HPDE6-E6E7 (cell line): ENCODE measurements at regions not wholly inside any gene's neighbourhood (a gene's known extent, or its start where the extent isn't known, plus 50 kb on each side); places are given as distances from the start of the nearest gene placed in this dataset.
"Not testable (repeated sequence)": the region's sequence is repeated elsewhere in the genome, so short reads cannot be mapped to it uniquely, and the experiment has no call there.

ENCODE experiments used
- DNase-seq: peaks from one replicate; pipeline ENCODE4 v3.0.0; 2011; ENCODE audit warnings: missing footprints; ENCODE audit errors: extremely low spot score

DNA sequence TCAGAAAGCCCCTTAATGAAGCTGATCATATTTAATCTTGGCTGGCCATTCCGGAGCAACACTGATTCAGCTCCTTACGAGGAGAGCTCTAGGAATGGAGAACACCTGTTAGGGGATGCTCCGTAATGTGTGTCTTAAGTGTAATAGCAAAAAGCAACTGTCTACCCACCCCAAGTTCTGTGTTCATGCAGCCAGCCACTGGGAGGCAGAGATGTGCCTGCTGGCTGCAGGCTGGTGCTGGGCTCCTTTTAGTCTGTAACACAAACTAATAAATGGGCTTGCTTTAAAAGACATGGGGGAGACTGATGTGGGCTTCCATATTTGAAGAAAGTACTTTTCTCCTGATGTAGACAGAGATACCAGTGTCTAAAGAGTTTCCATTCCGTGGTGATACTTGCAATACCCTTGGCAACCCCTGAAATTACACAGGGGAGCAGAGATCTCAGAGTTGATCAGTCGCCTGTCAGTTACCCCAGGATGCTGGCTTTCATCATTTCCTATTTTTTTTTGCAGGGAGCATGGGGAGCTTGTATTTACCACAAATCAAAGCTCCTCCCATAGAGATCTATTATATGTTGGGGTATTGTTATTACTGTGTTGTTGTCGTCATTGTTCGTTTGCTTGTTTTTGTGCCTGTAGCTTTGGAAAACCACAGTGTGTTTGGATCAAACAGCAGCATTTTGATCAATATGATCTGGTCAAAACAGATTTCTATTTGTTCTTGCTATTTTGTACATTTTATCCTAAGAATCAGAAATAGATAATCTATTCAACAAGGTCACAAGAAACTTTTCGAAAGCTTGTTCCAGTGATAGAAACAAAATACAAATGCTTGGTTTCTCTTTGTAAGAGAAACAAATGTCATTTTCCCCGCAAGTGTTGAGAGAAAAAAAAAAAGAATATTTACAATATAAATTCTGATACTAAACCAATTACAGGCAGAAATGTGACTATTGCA is 65.8 kb downstream of the MTX3 start:
- no peak for DNase-seq

DNA sequence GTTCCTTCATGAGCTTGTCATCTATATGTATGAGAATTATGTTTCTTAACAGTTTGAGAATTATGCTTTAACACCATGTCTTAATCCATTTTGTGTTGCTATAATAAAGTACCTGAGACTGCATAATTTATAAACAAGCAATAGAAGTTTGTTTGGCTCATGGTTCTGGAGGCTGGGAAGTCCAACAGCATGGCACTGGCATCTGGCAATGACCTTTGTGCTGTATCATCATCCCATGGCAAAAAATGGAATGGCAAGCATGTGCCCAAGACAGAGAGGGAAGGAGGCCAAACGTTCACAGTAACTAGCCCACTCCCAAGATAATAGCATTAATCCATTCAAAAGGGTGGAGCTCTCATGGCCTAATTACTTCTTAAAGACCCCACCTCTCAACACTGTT is 67.6 kb downstream of the MTX3 start:
- no peak for DNase-seq

DNA sequence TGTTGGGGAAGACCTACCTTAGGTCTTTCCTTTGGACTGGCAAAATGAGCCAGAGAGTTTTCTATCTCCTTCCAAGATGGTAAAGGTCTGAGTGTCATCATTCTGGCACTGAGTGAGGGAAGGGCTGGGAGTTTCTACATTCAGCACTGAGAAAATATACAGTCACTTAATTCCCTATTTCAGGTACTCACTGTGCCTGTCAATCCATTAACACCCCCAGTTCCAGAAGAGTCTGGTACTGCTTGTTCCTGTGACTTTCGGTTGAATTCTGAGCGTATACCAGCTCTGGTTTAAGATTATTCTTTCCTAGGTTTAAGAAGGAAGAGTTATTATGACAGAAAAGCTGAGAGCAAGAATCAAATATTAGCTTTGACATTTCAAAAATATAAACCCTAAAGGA is 68.4 kb downstream of the MTX3 start:
- DNase-seq, result no peak

DNA sequence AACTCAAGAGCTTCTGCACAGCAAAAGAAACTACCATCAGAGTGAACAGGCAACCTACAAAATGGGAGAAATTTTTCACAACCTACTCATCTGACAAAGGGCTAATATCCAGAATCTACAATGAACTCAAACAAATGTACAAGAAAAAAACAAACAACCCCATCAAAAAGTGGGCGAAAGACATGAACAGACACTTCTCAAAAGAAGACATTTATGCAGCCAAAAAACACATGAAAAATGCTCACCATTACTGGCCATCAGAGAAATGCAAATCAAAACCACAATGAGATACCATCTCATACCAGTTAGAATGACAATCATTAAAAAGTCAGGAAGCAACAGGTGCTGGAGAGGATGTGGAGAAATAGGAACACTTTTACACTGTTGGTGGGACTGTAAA is 83.6 kb downstream of the MTX3 start:
- not testable (repeated sequence) for DNase-seq

DNA sequence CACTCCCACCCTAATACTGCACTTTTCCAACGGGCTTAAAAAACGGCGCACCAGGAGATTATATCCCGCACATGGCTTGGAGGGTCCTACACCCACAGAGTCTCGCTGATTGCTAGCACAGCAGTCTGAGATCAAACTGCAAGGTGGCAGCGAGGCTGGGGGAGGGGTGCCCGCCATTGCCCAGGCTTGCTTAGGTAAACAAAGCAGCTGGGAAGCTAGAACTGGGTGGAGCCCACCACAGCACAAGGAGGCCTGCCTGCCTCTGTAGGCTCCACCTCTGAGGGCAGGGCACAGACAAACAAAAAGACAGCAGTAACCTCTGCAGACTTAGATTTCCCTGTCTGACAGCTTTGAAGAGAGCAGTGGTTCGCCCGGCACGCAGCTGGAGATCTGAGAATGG is 88.5 kb downstream of the MTX3 start:
- not testable (repeated sequence) for DNase-seq

DNA sequence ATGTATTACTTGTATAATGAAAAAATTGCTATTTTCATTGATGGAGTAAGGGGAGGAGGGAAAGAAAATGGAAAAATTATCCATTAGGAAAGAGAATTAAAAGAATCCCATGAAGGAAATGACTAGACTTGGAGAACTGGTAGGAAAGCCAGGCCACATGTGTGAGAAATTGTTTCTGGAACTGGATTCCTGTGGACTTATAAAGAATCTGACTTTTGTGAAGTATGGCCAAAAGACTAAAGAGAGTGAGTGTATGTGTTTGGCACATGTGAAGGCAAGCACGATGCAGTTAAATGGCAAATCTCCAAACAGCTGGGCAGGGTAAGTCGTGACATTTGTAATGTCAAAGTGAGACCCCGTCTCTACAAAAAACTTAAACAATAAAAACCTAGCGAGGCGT is 89.4 kb downstream of the MTX3 start:
- no peak for DNase-seq

DNA sequence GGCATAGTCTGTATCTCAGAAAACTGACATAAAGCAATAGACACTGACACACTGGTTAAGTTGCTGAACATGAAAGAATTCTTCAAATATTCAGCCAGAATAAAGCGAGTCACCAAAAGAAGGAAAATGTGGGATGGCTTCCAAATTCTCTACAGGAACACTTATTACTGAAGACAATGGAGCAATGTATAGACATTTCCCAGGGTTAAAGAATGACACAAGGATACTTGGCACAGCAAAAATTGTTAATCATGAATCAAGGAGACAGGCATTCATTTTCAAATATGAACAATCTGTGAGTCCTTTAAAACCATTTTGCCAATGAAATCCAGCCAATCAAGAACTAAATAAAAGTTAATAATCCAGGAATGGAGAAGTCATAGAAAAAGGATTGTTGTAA is 92.5 kb downstream of the MTX3 start:
- no peak for DNase-seq

DNA sequence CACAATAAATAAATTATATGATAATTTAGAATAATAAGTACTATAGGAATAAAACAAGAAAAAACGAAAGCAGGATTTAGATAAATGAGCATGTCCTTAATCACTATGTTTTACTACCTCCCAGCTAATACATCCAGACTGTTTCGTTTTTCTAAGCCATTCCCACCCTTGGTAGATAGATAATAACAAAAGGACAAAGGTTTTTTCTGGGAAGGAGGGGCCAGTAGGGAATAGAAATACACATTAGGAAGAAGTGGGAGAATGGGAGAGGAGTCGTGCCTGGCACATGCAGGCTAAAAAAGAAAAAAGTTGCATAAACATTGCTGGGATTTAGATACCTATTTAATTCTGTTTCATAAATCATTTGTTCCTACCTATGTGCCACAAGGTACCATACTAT is 97.1 kb downstream of the MTX3 start:
- DNase-seq, result no peak

DNA sequence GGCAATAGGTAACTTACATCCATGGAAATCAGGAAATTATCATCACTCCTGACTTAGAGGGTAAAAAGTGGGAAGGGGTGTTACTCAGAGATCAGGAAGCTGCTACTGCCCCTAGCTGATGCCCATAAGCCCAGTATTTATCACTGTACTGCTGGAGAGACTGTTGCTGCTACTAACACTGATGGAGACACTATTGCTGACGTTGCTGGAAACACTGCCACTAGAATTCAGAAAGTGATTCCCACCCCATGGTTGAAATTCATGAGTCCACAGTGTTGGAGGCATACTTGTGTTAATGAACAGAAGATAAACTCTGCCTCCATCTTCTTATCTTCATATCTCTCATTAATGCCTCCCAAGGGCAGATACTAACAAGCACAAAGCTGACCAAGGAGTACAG is 97.6 kb downstream of the MTX3 start:
- DNase-seq, result no peak

DNA sequence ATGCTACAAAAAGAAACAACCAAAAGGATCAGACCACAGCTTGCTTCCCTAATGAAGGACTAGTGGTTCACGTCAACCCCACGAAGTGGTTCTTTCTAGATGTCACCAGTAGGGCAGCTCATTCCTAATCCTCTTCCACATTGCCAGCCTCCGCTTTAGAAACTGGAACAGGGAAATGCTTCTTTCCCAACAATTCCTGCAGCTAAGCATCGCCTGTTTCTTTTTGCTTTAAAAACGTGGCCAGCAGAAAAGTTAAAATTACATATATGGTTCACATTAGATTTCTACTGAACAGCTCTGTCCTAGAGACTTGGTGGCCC is 100.2 kb downstream of the MTX3 start:
- DNase-seq, result no peak

DNA sequence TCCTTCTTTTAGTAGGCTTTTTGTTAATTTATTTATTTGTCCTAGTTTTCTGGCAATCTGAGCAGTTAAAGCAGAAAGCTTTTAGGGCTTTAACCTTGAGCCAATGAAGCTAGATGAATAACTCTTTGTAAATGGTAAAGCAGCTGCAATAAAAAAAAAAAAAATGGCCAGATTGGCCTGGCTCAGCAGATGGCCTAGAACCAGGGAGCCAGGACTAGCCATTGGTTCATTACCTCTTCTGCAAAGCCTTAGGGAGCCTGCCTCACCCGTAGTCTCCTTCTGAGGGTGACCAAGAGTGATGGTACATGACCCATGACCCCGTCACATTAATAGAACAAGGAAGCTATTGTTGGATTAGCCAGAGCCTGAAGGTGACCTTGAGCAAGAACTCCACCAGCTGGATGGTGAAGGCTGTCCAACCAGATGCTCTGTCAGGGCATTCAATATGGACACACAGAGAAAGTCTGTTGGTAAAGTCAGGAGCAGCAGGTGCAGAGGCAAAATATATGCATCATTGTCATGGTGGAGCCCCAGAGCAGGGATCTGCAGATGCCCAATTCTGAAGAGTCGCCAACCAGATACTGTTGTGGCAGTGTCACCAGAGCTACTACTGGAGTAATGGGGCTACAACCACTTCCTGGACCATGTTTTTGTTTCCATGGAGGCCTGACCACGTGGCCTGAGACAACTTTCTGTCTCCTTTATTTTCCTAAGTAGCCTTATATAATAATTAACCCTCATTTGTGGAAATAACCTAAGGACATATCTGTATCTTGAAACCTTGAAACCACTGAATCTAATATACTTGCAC is 100.7 kb downstream of the MTX3 start:
- DNase-seq, result no peak

DNA sequence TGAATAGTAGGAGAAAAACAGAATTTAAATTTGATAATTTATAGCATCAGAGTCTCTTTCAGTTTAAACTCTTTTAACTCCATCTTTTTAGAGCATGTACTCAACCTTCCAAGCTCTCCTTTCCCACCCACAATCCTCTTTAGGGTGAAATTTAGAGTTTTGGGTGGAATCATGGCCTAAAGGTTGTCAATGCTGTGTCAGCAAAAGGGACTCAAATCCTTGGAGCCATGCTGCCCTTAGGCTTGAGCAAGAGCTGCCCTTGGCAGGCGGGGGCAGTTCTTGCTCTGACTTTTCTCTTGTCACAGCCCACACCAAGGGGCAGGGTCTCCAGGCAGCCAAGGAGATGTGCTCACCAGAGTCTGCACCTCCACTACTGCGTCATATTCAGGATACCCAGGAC is 102.4 kb downstream of the MTX3 start:
- DNase-seq, result no peak

DNA sequence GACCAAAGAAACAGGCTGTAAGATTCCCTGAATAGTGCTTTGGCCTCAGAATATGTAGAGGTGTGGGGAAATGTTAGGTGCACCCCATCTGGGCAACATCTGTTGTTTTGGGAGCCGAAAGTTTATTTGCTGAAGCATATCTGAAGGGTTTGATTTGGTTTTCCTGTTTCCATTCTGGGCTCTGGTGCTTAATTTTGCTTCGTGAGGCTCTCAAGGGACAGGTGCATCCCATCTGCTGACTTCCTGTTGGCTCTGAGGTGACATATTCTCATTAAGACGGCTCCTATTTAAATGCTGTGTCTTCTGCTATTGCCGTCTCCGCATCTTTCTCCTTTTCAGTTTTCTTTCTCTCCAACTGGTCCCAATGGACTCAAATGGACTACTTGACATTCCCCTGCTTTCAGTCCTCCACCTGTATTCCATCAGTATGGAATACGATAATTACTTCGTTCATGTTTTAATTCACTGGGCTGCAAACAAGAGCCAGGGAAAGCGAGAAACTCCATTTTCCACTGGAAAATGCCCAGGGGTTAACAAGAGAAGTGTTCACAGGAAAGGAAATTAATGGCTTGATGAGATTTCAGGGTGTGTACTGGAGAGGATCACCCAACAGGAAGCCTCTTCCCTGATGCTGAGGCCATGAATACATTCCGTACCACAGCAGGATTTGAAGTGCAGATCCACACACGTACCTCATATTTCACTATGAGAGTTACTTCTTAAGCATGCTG is 104.0 kb downstream of the MTX3 start:
- DNase-seq, result no peak

DNA sequence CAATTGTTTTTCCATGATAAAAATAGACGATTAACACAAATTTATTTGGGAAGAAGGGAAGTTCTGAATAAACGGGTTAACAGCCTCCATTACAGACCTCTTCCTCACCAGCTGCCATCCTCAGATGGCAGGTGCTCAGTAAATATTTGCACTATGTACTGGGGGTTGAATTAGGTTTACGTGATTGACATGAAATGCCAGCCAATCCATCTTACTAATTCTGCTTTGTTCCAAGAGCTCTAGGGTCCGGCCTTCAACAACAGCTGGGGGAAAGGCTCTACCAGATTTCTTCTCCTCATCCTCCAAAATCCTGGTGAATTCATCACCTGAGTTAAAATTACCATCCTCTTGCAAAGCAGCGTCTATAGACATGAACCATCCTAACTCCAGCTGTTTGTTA is 104.6 kb downstream of the MTX3 start:
- no peak for DNase-seq

DNA sequence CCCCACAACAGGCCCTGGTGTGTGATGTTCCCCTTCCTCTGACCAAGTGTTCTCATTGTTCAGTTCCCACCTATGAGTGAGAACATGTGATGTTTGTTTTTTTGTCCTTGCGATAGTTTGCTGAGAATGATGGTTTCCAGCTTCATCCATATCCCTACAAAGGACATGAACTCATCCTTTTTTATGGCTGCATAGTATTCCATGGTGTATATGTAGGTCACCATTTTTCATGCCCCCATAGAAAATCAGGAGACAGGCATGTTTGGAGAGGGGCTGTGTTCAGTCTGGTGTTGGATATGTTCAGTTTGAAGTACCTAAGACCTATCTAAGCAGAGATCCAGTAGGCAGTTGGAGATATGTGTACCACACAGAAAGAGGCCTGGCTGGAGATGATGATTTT is 111.2 kb downstream of the MTX3 start:
- DNase-seq, result not testable (repeated sequence)

DNA sequence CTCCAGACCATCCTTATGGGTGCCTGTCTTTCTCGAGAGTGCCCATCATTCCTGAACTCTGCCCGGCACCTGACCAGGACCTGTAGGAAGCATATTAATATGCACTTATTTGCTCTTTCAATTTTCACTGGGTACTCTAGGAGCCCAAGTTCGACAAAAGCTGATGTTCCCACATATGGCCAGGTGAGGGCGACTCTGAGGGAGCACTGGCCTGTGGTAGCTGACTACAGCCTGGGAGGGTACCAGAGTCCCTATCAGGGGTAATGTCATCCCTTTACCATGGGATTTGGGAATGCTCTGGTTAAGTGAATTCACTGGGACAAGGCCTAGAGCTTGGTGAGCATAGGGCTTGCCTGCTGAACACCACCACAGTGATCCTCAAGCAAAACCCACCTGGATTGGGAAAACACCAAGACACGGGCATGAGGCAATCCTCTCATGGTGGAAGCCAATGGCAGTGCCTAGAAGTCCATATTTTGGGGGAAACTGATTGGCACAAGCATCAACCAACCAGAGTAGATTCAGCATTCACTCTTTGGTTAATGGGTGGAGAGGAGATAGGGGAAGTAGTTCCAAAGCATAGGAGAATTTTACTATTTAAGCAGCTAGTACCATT is 112.2 kb downstream of the MTX3 start:
- DNase-seq, result no peak

DNA sequence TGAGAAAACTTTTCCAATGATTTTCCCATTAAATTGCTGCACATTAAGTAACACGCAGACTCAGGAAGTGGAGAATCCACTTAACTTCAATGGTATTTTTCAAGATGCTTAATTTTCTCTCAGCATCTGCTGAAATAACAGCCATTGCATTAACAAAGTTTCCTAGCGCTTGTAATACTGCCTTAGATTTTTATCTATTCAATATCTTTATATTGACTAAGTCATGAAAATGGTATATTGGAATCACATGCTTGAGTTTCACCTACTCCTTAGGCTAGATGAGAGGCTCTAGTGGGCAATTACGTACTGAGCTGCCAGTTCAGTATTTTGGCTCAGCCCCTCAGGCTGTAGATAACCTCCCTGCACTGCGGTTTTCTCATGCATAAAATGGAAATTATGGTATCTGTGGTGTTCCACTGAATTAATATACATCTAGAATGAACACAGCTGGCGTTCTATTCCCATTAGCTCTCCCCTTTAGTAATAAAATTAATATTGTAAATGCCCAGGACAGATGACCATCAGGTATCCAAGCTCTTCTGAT is 112.9 kb downstream of the MTX3 start:
- no peak for DNase-seq

DNA sequence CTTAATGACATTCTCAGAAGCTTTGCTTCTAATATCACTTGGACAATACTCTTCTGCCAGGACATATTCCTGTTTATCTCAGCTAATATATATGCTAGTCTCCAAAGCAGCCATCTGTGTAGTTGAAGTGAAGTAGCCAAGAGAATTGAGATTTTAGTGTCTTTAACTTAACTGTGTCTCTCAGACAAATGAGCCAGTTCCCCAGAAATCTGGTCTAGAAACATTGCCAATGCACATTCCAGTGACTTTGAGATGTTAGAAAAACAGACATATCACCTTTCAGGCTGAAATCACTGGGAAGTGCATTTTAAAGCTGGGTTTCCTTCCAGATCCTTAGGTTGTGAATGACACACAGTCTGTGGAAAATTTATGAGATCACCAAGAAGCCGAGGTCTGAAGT is 114.6 kb downstream of the MTX3 start:
- DNase-seq, result no peak

DNA sequence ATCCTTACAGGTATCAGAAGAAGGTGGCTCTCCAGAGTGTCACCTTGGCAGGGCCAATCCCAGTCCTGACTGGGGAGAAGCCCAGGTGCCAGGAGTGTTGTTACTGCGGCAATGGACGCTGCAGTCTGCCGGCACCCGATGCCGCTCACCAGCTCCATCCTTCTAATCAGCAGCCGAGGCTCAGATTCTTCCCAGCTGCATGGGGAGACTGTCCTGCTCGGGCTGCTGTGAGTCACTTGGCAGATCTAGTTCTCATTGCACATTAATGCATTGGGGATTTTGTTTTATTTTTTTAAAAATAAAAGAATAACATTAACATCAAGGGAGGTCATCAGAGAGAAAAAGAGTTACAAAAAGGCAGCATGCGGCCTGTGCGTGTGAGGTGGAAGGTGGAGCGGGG is 115.8 kb downstream of the MTX3 start:
- no peak for DNase-seq

DNA sequence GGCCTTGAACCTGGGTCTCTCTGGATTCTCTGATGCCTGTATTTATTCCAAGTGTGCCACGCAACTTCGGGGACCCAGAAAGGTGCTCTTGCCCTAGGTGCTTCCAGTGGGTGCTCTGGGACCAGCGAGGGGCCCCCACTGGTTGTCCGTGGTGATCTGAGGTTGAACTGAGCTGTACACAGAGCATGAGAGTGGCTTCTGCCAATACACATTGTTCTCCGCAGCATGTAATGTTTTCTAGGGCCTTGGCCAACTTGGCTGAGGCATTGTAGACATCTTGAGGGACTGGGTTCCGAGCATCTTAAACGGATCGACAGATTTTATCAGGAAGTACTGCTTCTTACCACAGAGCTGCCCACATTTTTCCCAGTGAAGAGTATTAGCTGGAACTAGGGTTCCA is 117.9 kb downstream of the MTX3 start:
- DNase-seq, result no peak

DNA sequence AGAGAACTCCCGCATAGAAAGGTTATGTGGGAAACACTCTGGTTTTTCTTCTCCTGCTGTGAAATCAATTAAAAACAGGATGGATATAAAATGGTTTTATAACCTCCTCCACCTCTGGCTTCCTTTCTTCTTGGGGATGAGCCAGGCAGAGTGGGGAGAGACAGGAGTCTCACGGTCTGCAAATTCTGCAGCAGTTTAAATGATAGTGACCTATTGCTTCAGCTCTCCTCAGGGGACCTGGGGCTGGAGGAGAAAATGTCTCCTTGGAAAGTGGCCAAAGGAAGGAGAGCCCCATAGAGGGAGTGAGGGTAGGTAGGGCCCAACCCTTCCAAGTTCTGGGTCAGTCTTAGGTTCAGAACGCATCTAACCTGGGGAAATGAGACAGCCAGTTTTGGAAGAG is 118.8 kb downstream of the MTX3 start:
- DNase-seq, result no peak
